Calu3 (cell line): ENCODE measurements at regions not wholly inside any gene's neighbourhood (a gene's known extent, or its start where the extent isn't known, plus 50 kb on each side); places are given as distances from the start of the nearest gene placed in this dataset.

Source experiments
- BruUV-seq: library from RNA; stranded (reverse); fragments of 400-500 nt; replicated peaks from 2 replicates; lab custom pipeline; 2021; lab: Mats Ljungman, UMichigan
- CTCF ChIA-PET: fragments of 300-600 bp; sonication (Branson Sonifier 250); formaldehyde crosslinking; loops from one replicate; lab custom pipeline; 2022; ENCODE audit warnings: antibody characterized with exemption; lab: Charles Lee
- DNase-seq: peaks from one replicate; pipeline ENCODE4 v3.0.0; 2022
- H3K27ac Mint-ChIP-seq: one replicate; pipeline ENCODE4 v1.8.0; 2022; ENCODE audit warnings: mixed read lengths; ENCODE audit not compliant: unreplicated experiment
- H3K27me3 Mint-ChIP-seq: one replicate; pipeline ENCODE4 v1.8.0; 2022; ENCODE audit warnings: mixed read lengths; ENCODE audit not compliant: unreplicated experiment
- H3K36me3 Mint-ChIP-seq: one replicate; pipeline ENCODE4 v1.8.0; 2022; ENCODE audit warnings: mild to moderate bottlenecking, moderate library complexity, mixed read lengths; ENCODE audit not compliant: insufficient read depth, unreplicated experiment
- H3K4me1 Mint-ChIP-seq: one replicate; pipeline ENCODE4 v1.8.0; 2022; ENCODE audit warnings: mild to moderate bottlenecking, low read depth, mixed read lengths; ENCODE audit not compliant: unreplicated experiment
- H3K4me3 Mint-ChIP-seq: one replicate; pipeline ENCODE4 v1.8.0; 2022; ENCODE audit warnings: mild to moderate bottlenecking, low read depth, moderate library complexity, mixed read lengths; ENCODE audit not compliant: unreplicated experiment
- H3K9me3 Mint-ChIP-seq: one replicate; pipeline ENCODE4 v1.8.0; 2022; ENCODE audit warnings: low read depth, mixed read lengths; ENCODE audit not compliant: unreplicated experiment
- intact Hi-C: fragments of 100-400 bp; cut with micrococcal nuclease; formaldehyde crosslinking; loops from one replicate; pipeline ENCODE4 v1.10.0; 2022; ENCODE audit not compliant: unreplicated experiment
- TF ChIP-seq, protein P1 (sequence below): fragments of 200-600 bp; IDR thresholded peaks from one replicate; pipeline ENCODE4 v1.8.0; 2022; ENCODE audit warnings: antibody characterized with exemption; ENCODE audit not compliant: unreplicated experiment

DNA sequence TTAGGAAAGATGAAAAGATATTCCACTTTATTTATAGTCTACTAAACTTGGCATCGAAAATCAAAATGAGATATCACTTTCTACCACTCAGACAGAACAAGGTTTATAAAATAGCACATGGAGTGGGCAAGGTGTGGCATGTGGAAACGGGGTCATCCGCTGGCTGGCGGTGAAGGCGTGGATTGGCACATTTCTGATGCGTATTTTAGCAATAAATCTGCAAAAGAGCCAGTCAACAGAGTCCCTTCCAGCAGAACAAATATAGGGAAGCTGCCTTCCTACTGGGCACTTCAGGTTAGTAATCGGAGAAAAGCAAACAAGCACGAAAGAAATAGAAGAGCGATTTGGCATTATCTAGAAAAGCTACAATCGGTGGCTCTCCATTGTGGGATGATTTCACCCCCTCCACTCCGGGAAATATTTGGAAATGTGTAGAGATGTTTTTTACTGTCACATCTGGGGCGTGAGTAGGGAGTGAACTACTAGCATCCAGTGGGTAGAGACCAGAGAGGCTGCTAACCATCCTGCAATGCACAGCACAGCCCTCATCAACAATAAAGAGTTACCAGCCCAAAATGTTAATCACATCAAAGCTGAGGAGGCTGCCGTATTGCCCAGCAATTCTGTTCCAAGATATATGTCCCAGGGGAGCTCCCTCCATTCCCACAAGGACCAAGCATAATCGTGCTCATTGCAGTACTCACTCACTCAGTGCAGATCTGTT, 116.1 kb upstream of the PEG3 start:
- intact Hi-C loops = no loop called here
- Mint-ChIP-seq H3K27me3 (no peaks in the 10 kb centered on the region), H3K36me3 (no peaks in the 10 kb centered on the region), H3K9me3 (peaks cover 22% of the 10 kb centered on the region), H3K27ac (no peak overlapping the region), H3K4me3 (no peak overlapping the region), H3K4me1 (no peaks in the 10 kb centered on the region)
- TF ChIP-seq, protein P1, sequence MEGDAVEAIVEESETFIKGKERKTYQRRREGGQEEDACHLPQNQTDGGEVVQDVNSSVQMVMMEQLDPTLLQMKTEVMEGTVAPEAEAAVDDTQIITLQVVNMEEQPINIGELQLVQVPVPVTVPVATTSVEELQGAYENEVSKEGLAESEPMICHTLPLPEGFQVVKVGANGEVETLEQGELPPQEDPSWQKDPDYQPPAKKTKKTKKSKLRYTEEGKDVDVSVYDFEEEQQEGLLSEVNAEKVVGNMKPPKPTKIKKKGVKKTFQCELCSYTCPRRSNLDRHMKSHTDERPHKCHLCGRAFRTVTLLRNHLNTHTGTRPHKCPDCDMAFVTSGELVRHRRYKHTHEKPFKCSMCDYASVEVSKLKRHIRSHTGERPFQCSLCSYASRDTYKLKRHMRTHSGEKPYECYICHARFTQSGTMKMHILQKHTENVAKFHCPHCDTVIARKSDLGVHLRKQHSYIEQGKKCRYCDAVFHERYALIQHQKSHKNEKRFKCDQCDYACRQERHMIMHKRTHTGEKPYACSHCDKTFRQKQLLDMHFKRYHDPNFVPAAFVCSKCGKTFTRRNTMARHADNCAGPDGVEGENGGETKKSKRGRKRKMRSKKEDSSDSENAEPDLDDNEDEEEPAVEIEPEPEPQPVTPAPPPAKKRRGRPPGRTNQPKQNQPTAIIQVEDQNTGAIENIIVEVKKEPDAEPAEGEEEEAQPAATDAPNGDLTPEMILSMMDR = no peak
- DNase-seq = no peak
- no TSS peak for BruUV-seq
- CTCF ChIA-PET = no interaction called here

GRCh38 chr19:56959205-56959604, 118.7 kb upstream of the PEG3 start:
- Mint-ChIP-seq H3K9me3 (peaks cover 28% of the 10 kb centered on the region), H3K4me1 (no peaks in the 10 kb centered on the region), H3K4me3 (no peak overlapping the region), H3K27ac (no peak overlapping the region), H3K27me3 (no peaks in the 10 kb centered on the region), H3K36me3 (no peaks in the 10 kb centered on the region)
- no TSS peak for BruUV-seq
- TF ChIP-seq, protein P1 = no peak
- DNase-seq = no peak
- CTCF ChIA-PET = no interaction called here
- intact Hi-C loops = no loop called here

DNA sequence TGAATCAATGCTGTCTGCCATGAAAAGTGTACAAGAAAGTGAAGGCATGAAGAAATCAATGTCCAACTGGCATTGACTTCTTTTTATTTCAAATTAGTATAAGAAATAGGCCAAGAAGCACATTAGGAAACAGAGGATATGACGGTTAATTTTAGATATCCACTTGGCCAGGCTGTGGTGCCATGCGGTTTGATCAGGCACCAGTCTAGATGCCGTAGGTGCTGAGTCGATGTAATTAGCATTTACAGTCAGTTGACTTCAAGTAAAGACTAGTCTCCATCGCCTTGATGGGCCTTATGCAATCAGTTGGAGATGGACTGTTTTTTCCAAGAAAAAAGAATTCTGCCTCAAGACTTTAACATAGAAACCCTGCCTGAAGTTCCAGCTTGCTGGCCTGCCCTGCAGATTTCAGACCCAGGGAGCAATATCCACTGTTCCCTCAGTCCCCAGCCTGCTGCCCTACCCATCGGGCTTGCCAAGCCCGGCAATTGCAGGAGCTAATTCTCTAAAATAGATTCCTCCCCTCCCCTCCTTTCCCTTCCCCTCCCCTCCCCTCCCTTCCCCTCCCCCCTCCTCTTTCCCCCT, 120.5 kb upstream of the PEG3 start:
- intact Hi-C loops = no loop called here
- CTCF ChIA-PET = interaction anchor here (0.8 kb wide), 1 partner anchor 39 kb away, joined by 4 read pairs; no protein-coding TSS in a partner anchor
- Mint-ChIP-seq H3K27me3 (no peaks in the 10 kb centered on the region), H3K9me3 (peaks cover 29% of the 10 kb centered on the region), H3K4me3 (no peak overlapping the region), H3K4me1 (no peaks in the 10 kb centered on the region), H3K27ac (no peak overlapping the region), H3K36me3 (no peaks in the 10 kb centered on the region)
- TF ChIP-seq, protein P1 = no peak
- no TSS peak for BruUV-seq
- no peak for DNase-seq

- Mint-ChIP-seq H3K27ac (no peak overlapping the region), H3K36me3 (no peaks in the 10 kb centered on the region), H3K4me3 (no peak overlapping the region), H3K4me1 (no peaks in the 10 kb centered on the region), H3K27me3 (no peaks in the 10 kb centered on the region), H3K9me3 (peaks cover 24% of the 10 kb centered on the region)
- CTCF ChIA-PET = interaction anchor here (0.6 kb wide), 1 partner anchor 884 kb away, joined by 3 read pairs; no protein-coding TSS in a partner anchor
- TF ChIP-seq, protein P1 = no peak
- intact Hi-C loops = no loop called here
- no TSS peak for BruUV-seq
- DNase-seq = no peak
Measured at GRCh38 chr19:56964410-56964920, 123.9 kb upstream of the PEG3 start.
